ENCODE measurements at regions not wholly inside any gene's neighbourhood (a gene's known extent, or its start where the extent isn't known, plus 50 kb on each side); places are given as distances from the start of the nearest gene placed in this dataset.

DNA sequence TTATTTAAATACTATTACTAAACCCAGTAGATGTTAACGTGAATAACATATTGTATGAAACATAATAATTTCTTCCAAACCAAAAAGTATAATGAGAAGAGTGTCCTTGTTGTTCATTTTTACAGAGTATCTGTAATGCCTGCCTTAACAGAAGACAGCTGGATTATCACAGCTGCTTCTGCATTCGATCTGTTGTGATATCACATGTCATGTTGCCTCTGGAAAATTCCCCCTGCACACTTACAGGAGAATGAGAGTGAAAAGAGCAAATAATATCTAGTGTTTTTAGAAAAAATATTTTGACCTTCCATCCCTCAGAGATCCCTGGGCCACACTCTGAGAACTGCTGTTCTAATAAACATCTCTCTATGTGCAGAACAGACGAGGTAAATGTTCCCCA is 240.1 kb upstream of the NOCT start:
- Histone ChIP-seq H3K27me3 (ENCODE audit: control insufficient read depth in 2 of 2, insufficient read depth in 2 of 2, low read length in 2 of 2) (peaks cover 0 to 2% of the 10 kb centered on the region in 2 experiments), H3K4me2 (ENCODE audit: insufficient read depth, low read length) (no peak overlapping the region), H3K4me1 (ENCODE audit: control insufficient read depth, extremely low read depth, insufficient read depth, low read length) (no peaks in the 10 kb centered on the region), H3K9ac (replicated peaks; ENCODE audit: extremely low read depth, insufficient read depth, low read length) (no peak overlapping the region), H2AFZ (ENCODE audit: low read depth, low read length) (no peak overlapping the region), H4K20me1 (replicated peaks; ENCODE audit: control insufficient read depth, extremely low read depth, insufficient read depth, low read length) (no peaks in the 10 kb centered on the region), H3K9me3 (replicated peaks; ENCODE audit: control insufficient read depth, insufficient read depth, low read length) (no peaks in the 10 kb centered on the region), H3K4me3 (replicated peaks in 1 of 3; ENCODE audit: insufficient read depth in 1 of 3, low read depth in 1 of 3, low read length in 3 of 3) (no peak overlapping the region), H3K27ac (ENCODE audit: insufficient read depth, low read depth, low read length) (no peak overlapping the region), H3K79me2 (ENCODE audit: control insufficient read depth, insufficient read depth, low read length) (no peaks in the 10 kb centered on the region), H3K9me1 (replicated peaks; ENCODE audit: control insufficient read depth, extremely low read depth, insufficient read depth, low read length) (no peaks in the 10 kb centered on the region), H3K36me3 (ENCODE audit: control insufficient read depth in 2 of 2, extremely low read depth in 1 of 2, insufficient read depth in 2 of 2, low read length in 2 of 2) (no peaks in the 10 kb centered on the region)
- dilution Hi-C loops (cut with MboI; ENCODE audit: extremely low pct_ligation_motif_present, low sequenced_read_pairs) = no loop called here
- BruUV-seq (replicated peaks) = no TSS peak
- DNase-seq (ENCODE audit: low read depth, low spot score) (no peak), FAIRE-seq (no peak)
- intact Hi-C loops (cut with micrococcal nuclease) = no loop called here
- CTCF ChIA-PET = interaction anchor here (1.2 to 1.5 kb wide), 2 partner anchors 14 to 815 kb away, joined by 3 read pairs; no protein-coding TSS in a partner anchor
- no peak for TF ChIP-seq GATA2 (IDR thresholded peaks at IDR 0.05; ENCODE audit: insufficient read depth, insufficient read length, low read depth, low read length)
- TF ChIP-seq FOS (IDR thresholded peaks at IDR 0.05; ENCODE audit: borderline replicate concordance, insufficient read depth, low read length) = no peak
- TF ChIP-seq EZH2 (IDR thresholded peaks at IDR 0.05; ENCODE audit: borderline replicate concordance, low read depth, low read length, severe bottlenecking) = no peak
- TF ChIP-seq, protein P1, sequence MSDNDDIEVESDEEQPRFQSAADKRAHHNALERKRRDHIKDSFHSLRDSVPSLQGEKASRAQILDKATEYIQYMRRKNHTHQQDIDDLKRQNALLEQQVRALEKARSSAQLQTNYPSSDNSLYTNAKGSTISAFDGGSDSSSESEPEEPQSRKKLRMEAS (IDR thresholded peaks at IDR 0.05; ENCODE audit: insufficient read depth, insufficient read length) = no peak
- no peak for TF ChIP-seq POLR2AphosphoS5 (IDR thresholded peaks at IDR 0.05; ENCODE audit: insufficient read depth, low read depth, low read length)
- no peak for TF ChIP-seq MYC (IDR thresholded peaks at IDR 0.05; ENCODE audit: low read depth, low read length)
- no peak for TF ChIP-seq JUN (IDR thresholded peaks at IDR 0.05; ENCODE audit: borderline replicate concordance, insufficient read depth, insufficient read length, low read depth)
- no peak for TF ChIP-seq POLR2A (IDR thresholded peaks at IDR 0.05; ENCODE audit: low read depth, low read length)
- TF ChIP-seq, protein P2, sequence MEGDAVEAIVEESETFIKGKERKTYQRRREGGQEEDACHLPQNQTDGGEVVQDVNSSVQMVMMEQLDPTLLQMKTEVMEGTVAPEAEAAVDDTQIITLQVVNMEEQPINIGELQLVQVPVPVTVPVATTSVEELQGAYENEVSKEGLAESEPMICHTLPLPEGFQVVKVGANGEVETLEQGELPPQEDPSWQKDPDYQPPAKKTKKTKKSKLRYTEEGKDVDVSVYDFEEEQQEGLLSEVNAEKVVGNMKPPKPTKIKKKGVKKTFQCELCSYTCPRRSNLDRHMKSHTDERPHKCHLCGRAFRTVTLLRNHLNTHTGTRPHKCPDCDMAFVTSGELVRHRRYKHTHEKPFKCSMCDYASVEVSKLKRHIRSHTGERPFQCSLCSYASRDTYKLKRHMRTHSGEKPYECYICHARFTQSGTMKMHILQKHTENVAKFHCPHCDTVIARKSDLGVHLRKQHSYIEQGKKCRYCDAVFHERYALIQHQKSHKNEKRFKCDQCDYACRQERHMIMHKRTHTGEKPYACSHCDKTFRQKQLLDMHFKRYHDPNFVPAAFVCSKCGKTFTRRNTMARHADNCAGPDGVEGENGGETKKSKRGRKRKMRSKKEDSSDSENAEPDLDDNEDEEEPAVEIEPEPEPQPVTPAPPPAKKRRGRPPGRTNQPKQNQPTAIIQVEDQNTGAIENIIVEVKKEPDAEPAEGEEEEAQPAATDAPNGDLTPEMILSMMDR (IDR thresholded peaks at IDR 0.05; ENCODE audit: extremely low read depth in 1 of 2, insufficient read depth in 1 of 2, low read depth in 1 of 2, low read length in 2 of 2) = no peak
- POLR2A ChIA-PET = interaction anchor here (0.6 kb wide), 1 partner anchor 911 kb away, joined by 3 read pairs; no protein-coding TSS in a partner anchor
